ENCODE measurements at regions not wholly inside any gene's neighbourhood (a gene's known extent, or its start where the extent isn't known, plus 50 kb on each side); places are given as distances from the start of the nearest gene placed in this dataset.

DNA sequence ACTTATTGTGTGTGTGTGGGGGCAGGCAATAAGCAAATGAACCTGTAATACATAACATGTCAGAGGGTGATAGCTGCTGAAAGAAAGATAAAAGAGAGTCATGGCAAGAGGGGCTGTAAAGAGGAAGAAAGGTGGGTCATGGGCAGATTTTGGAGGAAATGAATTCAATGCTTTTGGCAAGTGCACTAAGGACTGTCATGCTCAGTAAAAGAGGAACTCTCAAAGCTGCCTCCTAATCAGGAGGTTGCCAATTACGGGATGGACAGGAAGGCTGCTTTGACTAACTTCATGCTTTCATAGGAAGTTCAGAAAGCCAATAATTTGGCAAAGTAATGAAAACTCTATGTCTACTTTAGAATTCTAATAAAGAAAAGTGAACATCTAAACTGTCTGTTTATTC is 401.2 kb downstream of the SH2D4B start:
- TF ChIP-seq, protein P1, sequence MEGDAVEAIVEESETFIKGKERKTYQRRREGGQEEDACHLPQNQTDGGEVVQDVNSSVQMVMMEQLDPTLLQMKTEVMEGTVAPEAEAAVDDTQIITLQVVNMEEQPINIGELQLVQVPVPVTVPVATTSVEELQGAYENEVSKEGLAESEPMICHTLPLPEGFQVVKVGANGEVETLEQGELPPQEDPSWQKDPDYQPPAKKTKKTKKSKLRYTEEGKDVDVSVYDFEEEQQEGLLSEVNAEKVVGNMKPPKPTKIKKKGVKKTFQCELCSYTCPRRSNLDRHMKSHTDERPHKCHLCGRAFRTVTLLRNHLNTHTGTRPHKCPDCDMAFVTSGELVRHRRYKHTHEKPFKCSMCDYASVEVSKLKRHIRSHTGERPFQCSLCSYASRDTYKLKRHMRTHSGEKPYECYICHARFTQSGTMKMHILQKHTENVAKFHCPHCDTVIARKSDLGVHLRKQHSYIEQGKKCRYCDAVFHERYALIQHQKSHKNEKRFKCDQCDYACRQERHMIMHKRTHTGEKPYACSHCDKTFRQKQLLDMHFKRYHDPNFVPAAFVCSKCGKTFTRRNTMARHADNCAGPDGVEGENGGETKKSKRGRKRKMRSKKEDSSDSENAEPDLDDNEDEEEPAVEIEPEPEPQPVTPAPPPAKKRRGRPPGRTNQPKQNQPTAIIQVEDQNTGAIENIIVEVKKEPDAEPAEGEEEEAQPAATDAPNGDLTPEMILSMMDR (IDR thresholded peaks at IDR 0.05) = no peak
- no peak for TF ChIP-seq POLR2A (IDR thresholded peaks at IDR 0.05)

Data from tibial nerve (tissue), 3 donors.